Spleen (tissue), 11 donors: ENCODE measurements at regions not wholly inside any gene's neighbourhood (a gene's known extent, or its start where the extent isn't known, plus 50 kb on each side); places are given as distances from the start of the nearest gene placed in this dataset.
A peak's percentile ranks its signal among the peaks of the same experiment; 100 is the strongest.

Experiments used
- DNase-seq: peaks from one replicate; pipeline ENCODE4 v3.0.0-alpha.2; 2020
- H3K27ac ChIP-seq, 8 donors: fragments of 200-600 bp; sonication (generic) in 7 of 8; 1 replicate in 4 of 8; 2 replicates in 4 of 8; pipeline versions ENCODE4 v1.5.0 to v1.8.0; 2016 to 2021; ENCODE audit warnings: inconsistent platforms in 4 of 8, mild to moderate bottlenecking in 4 of 8, moderate library complexity in 1 of 8
- H3K27me3 ChIP-seq, 7 donors: fragments of 200-600 bp; sonication (generic) in 6 of 7; replicated peaks in 1 of 7; 1 replicate in 4 of 7; 2 replicates in 3 of 7; pipeline versions ENCODE4 v1.5.0 to v1.8.0; 2016 to 2021; ENCODE audit warnings: inconsistent platforms in 3 of 7, mild to moderate bottlenecking in 1 of 7
- H3K36me3 ChIP-seq, 6 donors: fragments of 200-600 bp; sonication (generic) in 5 of 6; 1 replicate in 4 of 6; 2 replicates in 2 of 6; pipeline versions ENCODE4 v1.5.0 to v1.8.0; 2016 to 2021; ENCODE audit warnings: inconsistent platforms in 2 of 6
- H3K4me1 ChIP-seq, 6 donors: fragments of 200-600 bp; sonication (generic) in 5 of 6; 1 replicate in 3 of 6; 2 replicates in 3 of 6; pipeline versions ENCODE4 v1.5.0 to v1.8.0; 2016 to 2021; ENCODE audit warnings: inconsistent platforms in 3 of 6
- H3K4me3 ChIP-seq, 8 donors: fragments of 200-600 bp; sonication (generic) in 7 of 8; 1 replicate in 4 of 8; 2 replicates in 4 of 8; pipeline versions ENCODE4 v1.5.0 to v1.8.0; 2016 to 2021; ENCODE audit warnings: inconsistent platforms in 4 of 8, mild to moderate bottlenecking in 4 of 8, moderate library complexity in 2 of 8
- H3K9me3 ChIP-seq, 8 donors: fragments of 200-600 bp; sonication (generic) in 7 of 8; 1 replicate in 4 of 8; 2 replicates in 4 of 8; pipeline versions ENCODE4 v1.5.0 to v1.8.0; 2016 to 2021; ENCODE audit warnings: inconsistent platforms in 4 of 8
- CTCF ChIP-seq, 11 experiments: fragments of 200-600 bp in 7 of 11; fragments of 450-650 bp in 4 of 11; sonication (generic) in 4 of 11; IDR thresholded peaks in 8 of 11; conservative IDR thresholded peaks in 3 of 11; 1 replicate in 7 of 11; 2 replicates in 4 of 11; pipeline versions ENCODE4 v1.4.0 to v1.8.0; 2016 to 2021; ENCODE audit warnings: antibody characterized with exemption in 11 of 11, inconsistent platforms in 4 of 11, mild to moderate bottlenecking in 1 of 11
- POLR2A ChIP-seq, 3 donors: fragments of 450-650 bp; IDR thresholded peaks; one replicate each; pipeline ENCODE4 v1.5.1; 2017; ENCODE audit warnings: antibody characterized with exemption in 3 of 3, mild to moderate bottlenecking in 1 of 3
- POLR2AphosphoS5 ChIP-seq, 3 donors: sonication (generic); formaldehyde crosslinking; IDR thresholded peaks; one replicate each; pipeline ENCODE4 v1.5.1; 2017; ENCODE audit warnings: antibody characterized with exemption in 3 of 3
- WGBS, 5 donors: extraction: QIAGEN DNeasy Blood & Tissue Kit in 3 of 5; methylation state at CpG; one replicate each; pipeline versions ENCODE4 v1.1.5 to v1.1.7; 2013 to 2018; 5-methylcytosine and 5-hydroxymethylcytosine counted together
- intact Hi-C: fragments of 100-400 bp; cut with DNase I; formaldehyde crosslinking; loops from one replicate; pipeline ENCODE4 v1.15.0; 2023; ENCODE audit warnings: low total_unique reads
- donor health status: healthy with polysubstance abuse.
- donor health status: DM: no; HTN: no; CAD: no; lungs with moderate emphysema.
- donor health status: DM: no; HTN: no; CAD: no.
- donor health status: Bipolar disorder and iron deficiency.
- donor health status: healthy.
- donor health status: DM: no; HTN: no; CAD: no.
- donor health status: DM: yes; HTN: yes; CAD: no.

GRCh38 chr14:94679106-94679810 lies 67.1 kb downstream of the SERPINA3 start:
- H3K9me3 ChIP-seq: no peaks in the 10 kb centered on the region
- intact Hi-C loops: no loop called here
- H3K4me3 ChIP-seq: no peak overlapping the region
- no peak overlapping the region for H3K27ac ChIP-seq
- H3K27me3 ChIP-seq: peaks cover 0 to 35% (median 0%) of the 10 kb centered on the region in 7 donors
- DNase-seq: peak; percentile 12
- no peak for TF ChIP-seq CTCF (IDR thresholded peaks at IDR 0.05 in 8 of 11, conservative IDR thresholded peaks at IDR 0.05 in 3 of 11)
- TF ChIP-seq POLR2A (IDR thresholded peaks at IDR 0.05): no peak
- no peak for TF ChIP-seq POLR2AphosphoS5 (IDR thresholded peaks at IDR 0.05)
- no peaks in the 10 kb centered on the region for H3K36me3 ChIP-seq
- no peaks in the 10 kb centered on the region for H3K4me1 ChIP-seq
- WGBS, 5 donors: 57 to 87% (median 82%) methylated on average over 9 of the region's 9 CpGs

- Histone ChIP-seq H3K27me3 (peaks cover 0 to 43% (median 0%) of the 10 kb centered on the region in 7 donors), H3K27ac (no peak overlapping the region), H3K4me3 (no peak overlapping the region), H3K36me3 (no peaks in the 10 kb centered on the region), H3K9me3 (no peaks in the 10 kb centered on the region), H3K4me1 (no peaks in the 10 kb centered on the region)
- DNase-seq: no peak
- intact Hi-C loops: no loop called here
- TF ChIP-seq POLR2A (IDR thresholded peaks at IDR 0.05) (no peak), CTCF (IDR thresholded peaks at IDR 0.05 in 8 of 11, conservative IDR thresholded peaks at IDR 0.05 in 3 of 11) (no peak)
- 76 to 92% (median 80%) methylated on average over 6 of the region's 6 CpGs for WGBS, 5 donors
Measured at GRCh38 chr14:94677747-94678146, 65.6 kb downstream of the SERPINA3 start.

- H3K27me3 ChIP-seq: peaks cover 0 to 43% (median 0%) of the 10 kb centered on the region in 7 donors
- no peak for DNase-seq
- intact Hi-C loops: no loop called here
- 65 to 87% (median 75%) methylated on average over 4 of the region's 4 CpGs for WGBS, 5 donors
- H3K9me3 ChIP-seq: no peaks in the 10 kb centered on the region
- no peak overlapping the region for H3K27ac ChIP-seq
- H3K36me3 ChIP-seq: no peaks in the 10 kb centered on the region
- no peak overlapping the region for H3K4me3 ChIP-seq
- H3K4me1 ChIP-seq: no peaks in the 10 kb centered on the region
- TF ChIP-seq POLR2AphosphoS5 (IDR thresholded peaks at IDR 0.05) (no peak), POLR2A (IDR thresholded peaks at IDR 0.05) (no peak), CTCF (IDR thresholded peaks at IDR 0.05 in 8 of 11, conservative IDR thresholded peaks at IDR 0.05 in 3 of 11) (no peak)
Measured at GRCh38 chr14:94677213-94677612, 65.0 kb downstream of the SERPINA3 start.

- Histone ChIP-seq H3K9me3 (no peaks in the 10 kb centered on the region), H3K27me3 (peaks cover 0 to 38% (median 0%) of the 10 kb centered on the region in 7 donors), H3K4me3 (no peak overlapping the region), H3K36me3 (no peaks in the 10 kb centered on the region), H3K4me1 (no peaks in the 10 kb centered on the region), H3K27ac (no peak overlapping the region)
- 41 to 58% (median 46%) methylated on average over 4 of the region's 4 CpGs for WGBS, 5 donors
- intact Hi-C loops: no loop called here
- TF ChIP-seq POLR2AphosphoS5 (IDR thresholded peaks at IDR 0.05) (no peak), POLR2A (IDR thresholded peaks at IDR 0.05) (no peak), CTCF (IDR thresholded peaks at IDR 0.05 in 8 of 11, conservative IDR thresholded peaks at IDR 0.05 in 3 of 11) (no peak)
- peak; percentile 18 for DNase-seq
Measured at GRCh38 chr14:94676495-94677185, 64.4 kb downstream of the SERPINA3 start.
